ENCODE measurements at regions not wholly inside any gene's neighbourhood (a gene's known extent, or its start where the extent isn't known, plus 50 kb on each side); places are given as distances from the start of the nearest gene placed in this dataset.
A peak's percentile ranks its signal among the peaks of the same experiment; 100 is the strongest.

GRCh38 chr7:101743241-101743994 is 74.0 kb upstream of the CUX1 start:
- H3K36me3 ChIP-seq (ENCODE audit: control insufficient read depth, insufficient read depth, low read length) = no peaks in the 10 kb centered on the region
- H3K27ac ChIP-seq (ENCODE audit: insufficient read depth, low read depth, low read length, poor library complexity, severe bottlenecking) = no peak overlapping the region
- peaks cover 10% of the 10 kb centered on the region for H3K4me1 ChIP-seq (ENCODE audit: control insufficient read depth, insufficient read depth, low read length)
- H3K27me3 ChIP-seq (ENCODE audit: control insufficient read depth, insufficient read depth, low read length, poor library complexity, severe bottlenecking) = no peaks in the 10 kb centered on the region
- WGBS, 2 experiments = 1% methylated on average over 60 of the region's 60 CpGs
- H3K4me3 ChIP-seq (ENCODE audit: insufficient read depth, low read depth, low read length) = peak overlapping the region; percentile 48
- no peaks in the 10 kb centered on the region for H3K9me3 ChIP-seq (ENCODE audit: control insufficient read depth, low read length)

GRCh38 chr7:101743995-101744360 is 73.4 kb upstream of the CUX1 start:
- no peak overlapping the region for H3K27ac ChIP-seq (ENCODE audit: insufficient read depth, low read depth, low read length, poor library complexity, severe bottlenecking)
- peaks cover 10% of the 10 kb centered on the region for H3K4me1 ChIP-seq (ENCODE audit: control insufficient read depth, insufficient read depth, low read length)
- no peaks in the 10 kb centered on the region for H3K27me3 ChIP-seq (ENCODE audit: control insufficient read depth, insufficient read depth, low read length, poor library complexity, severe bottlenecking)
- no peaks in the 10 kb centered on the region for H3K36me3 ChIP-seq (ENCODE audit: control insufficient read depth, insufficient read depth, low read length)
- no peaks in the 10 kb centered on the region for H3K9me3 ChIP-seq (ENCODE audit: control insufficient read depth, low read length)
- peak overlapping the region; percentile 48 for H3K4me3 ChIP-seq (ENCODE audit: insufficient read depth, low read depth, low read length)
- 28% methylated on average over 12 of the region's 12 CpGs for WGBS, 2 experiments

GRCh38 chr7:101744588-101744987 is 72.8 kb upstream of the CUX1 start:
- Histone ChIP-seq H3K27me3 (ENCODE audit: control insufficient read depth, insufficient read depth, low read length, poor library complexity, severe bottlenecking) (no peaks in the 10 kb centered on the region), H3K36me3 (ENCODE audit: control insufficient read depth, insufficient read depth, low read length) (no peaks in the 10 kb centered on the region), H3K4me3 (ENCODE audit: insufficient read depth, low read depth, low read length) (no peak overlapping the region), H3K4me1 (ENCODE audit: control insufficient read depth, insufficient read depth, low read length) (peaks cover 10% of the 10 kb centered on the region), H3K27ac (ENCODE audit: insufficient read depth, low read depth, low read length, poor library complexity, severe bottlenecking) (no peak overlapping the region), H3K9me3 (ENCODE audit: control insufficient read depth, low read length) (no peaks in the 10 kb centered on the region)
- WGBS, 2 experiments = 59 to 63% methylated on average over 3 to 5 of the region's 5 CpGs

GRCh38 chr7:101746314-101746713 is 71.1 kb upstream of the CUX1 start:
- H3K4me1 ChIP-seq (ENCODE audit: control insufficient read depth, insufficient read depth, low read length) = peaks cover 10% of the 10 kb centered on the region
- no peaks in the 10 kb centered on the region for H3K36me3 ChIP-seq (ENCODE audit: control insufficient read depth, insufficient read depth, low read length)
- no peaks in the 10 kb centered on the region for H3K9me3 ChIP-seq (ENCODE audit: control insufficient read depth, low read length)
- H3K4me3 ChIP-seq (ENCODE audit: insufficient read depth, low read depth, low read length) = no peak overlapping the region
- WGBS, 2 experiments = 93% methylated on average over 5 of the region's 5 CpGs
- H3K27ac ChIP-seq (ENCODE audit: insufficient read depth, low read depth, low read length, poor library complexity, severe bottlenecking) = no peak overlapping the region
- no peaks in the 10 kb centered on the region for H3K27me3 ChIP-seq (ENCODE audit: control insufficient read depth, insufficient read depth, low read length, poor library complexity, severe bottlenecking)

GRCh38 chr7:101747053-101747878 is 70.2 kb upstream of the CUX1 start:
- H3K27me3 ChIP-seq (ENCODE audit: control insufficient read depth, insufficient read depth, low read length, poor library complexity, severe bottlenecking) = no peaks in the 10 kb centered on the region
- no peak overlapping the region for H3K4me3 ChIP-seq (ENCODE audit: insufficient read depth, low read depth, low read length)
- H3K27ac ChIP-seq (ENCODE audit: insufficient read depth, low read depth, low read length, poor library complexity, severe bottlenecking) = no peak overlapping the region
- peaks cover 10% of the 10 kb centered on the region for H3K4me1 ChIP-seq (ENCODE audit: control insufficient read depth, insufficient read depth, low read length)
- H3K9me3 ChIP-seq (ENCODE audit: control insufficient read depth, low read length) = no peaks in the 10 kb centered on the region
- 79 to 81% methylated on average over 13 of the region's 13 CpGs for WGBS, 2 experiments
- no peaks in the 10 kb centered on the region for H3K36me3 ChIP-seq (ENCODE audit: control insufficient read depth, insufficient read depth, low read length)

GRCh38 chr7:101747879-101748345 is 69.5 kb upstream of the CUX1 start:
- Histone ChIP-seq H3K9me3 (ENCODE audit: control insufficient read depth, low read length) (no peaks in the 10 kb centered on the region), H3K4me1 (ENCODE audit: control insufficient read depth, insufficient read depth, low read length) (peaks cover 10% of the 10 kb centered on the region), H3K27ac (ENCODE audit: insufficient read depth, low read depth, low read length, poor library complexity, severe bottlenecking) (no peak overlapping the region), H3K27me3 (ENCODE audit: control insufficient read depth, insufficient read depth, low read length, poor library complexity, severe bottlenecking) (no peaks in the 10 kb centered on the region), H3K4me3 (ENCODE audit: insufficient read depth, low read depth, low read length) (no peak overlapping the region), H3K36me3 (ENCODE audit: control insufficient read depth, insufficient read depth, low read length) (no peaks in the 10 kb centered on the region)
- WGBS, 2 experiments = 86% methylated on average over 15 of the region's 15 CpGs

GRCh38 chr7:101749891-101750290 is 67.5 kb upstream of the CUX1 start:
- H3K27me3 ChIP-seq (ENCODE audit: control insufficient read depth, insufficient read depth, low read length, poor library complexity, severe bottlenecking) = no peaks in the 10 kb centered on the region
- H3K27ac ChIP-seq (ENCODE audit: insufficient read depth, low read depth, low read length, poor library complexity, severe bottlenecking) = no peak overlapping the region
- H3K9me3 ChIP-seq (ENCODE audit: control insufficient read depth, low read length) = no peaks in the 10 kb centered on the region
- H3K36me3 ChIP-seq (ENCODE audit: control insufficient read depth, insufficient read depth, low read length) = no peaks in the 10 kb centered on the region
- no peak overlapping the region for H3K4me3 ChIP-seq (ENCODE audit: insufficient read depth, low read depth, low read length)
- 92 to 100% methylated on average over 1 to 2 of the region's 3 CpGs for WGBS, 2 experiments
- H3K4me1 ChIP-seq (ENCODE audit: control insufficient read depth, insufficient read depth, low read length) = peaks cover 8% of the 10 kb centered on the region

GRCh38 chr7:101753316-101753715 is 64.1 kb upstream of the CUX1 start:
- Histone ChIP-seq H3K27ac (ENCODE audit: insufficient read depth, low read depth, low read length, poor library complexity, severe bottlenecking) (no peak overlapping the region), H3K9me3 (ENCODE audit: control insufficient read depth, low read length) (no peaks in the 10 kb centered on the region), H3K4me1 (ENCODE audit: control insufficient read depth, insufficient read depth, low read length) (no peaks in the 10 kb centered on the region), H3K4me3 (ENCODE audit: insufficient read depth, low read depth, low read length) (no peak overlapping the region), H3K27me3 (ENCODE audit: control insufficient read depth, insufficient read depth, low read length, poor library complexity, severe bottlenecking) (no peaks in the 10 kb centered on the region), H3K36me3 (ENCODE audit: control insufficient read depth, insufficient read depth, low read length) (no peaks in the 10 kb centered on the region)
- 78 to 80% methylated on average over 10 of the region's 10 CpGs for WGBS, 2 experiments

GRCh38 chr7:101754424-101755159 is 62.8 kb upstream of the CUX1 start:
- Histone ChIP-seq H3K27ac (ENCODE audit: insufficient read depth, low read depth, low read length, poor library complexity, severe bottlenecking) (no peak overlapping the region), H3K4me1 (ENCODE audit: control insufficient read depth, insufficient read depth, low read length) (no peaks in the 10 kb centered on the region), H3K4me3 (ENCODE audit: insufficient read depth, low read depth, low read length) (no peak overlapping the region), H3K9me3 (ENCODE audit: control insufficient read depth, low read length) (no peaks in the 10 kb centered on the region), H3K36me3 (ENCODE audit: control insufficient read depth, insufficient read depth, low read length) (no peaks in the 10 kb centered on the region), H3K27me3 (ENCODE audit: control insufficient read depth, insufficient read depth, low read length, poor library complexity, severe bottlenecking) (no peaks in the 10 kb centered on the region)
- 87 to 88% methylated on average over 22 of the region's 22 CpGs for WGBS, 2 experiments

- H3K27me3 ChIP-seq (ENCODE audit: control insufficient read depth, insufficient read depth, low read length, poor library complexity, severe bottlenecking) = no peaks in the 10 kb centered on the region
- no peaks in the 10 kb centered on the region for H3K4me1 ChIP-seq (ENCODE audit: control insufficient read depth, insufficient read depth, low read length)
- H3K9me3 ChIP-seq (ENCODE audit: control insufficient read depth, low read length) = no peaks in the 10 kb centered on the region
- H3K27ac ChIP-seq (ENCODE audit: insufficient read depth, low read depth, low read length, poor library complexity, severe bottlenecking) = no peak overlapping the region
- WGBS, 2 experiments = 92 to 94% methylated on average over 7 of the region's 7 CpGs
- no peaks in the 10 kb centered on the region for H3K36me3 ChIP-seq (ENCODE audit: control insufficient read depth, insufficient read depth, low read length)
- H3K4me3 ChIP-seq (ENCODE audit: insufficient read depth, low read depth, low read length) = no peak overlapping the region
Measured at GRCh38 chr7:101757879-101758278, 59.5 kb upstream of the CUX1 start.
